B cell (primary cell): ENCODE measurements at regions not wholly inside any gene's neighbourhood (a gene's known extent, or its start where the extent isn't known, plus 50 kb on each side); places are given as distances from the start of the nearest gene placed in this dataset.

Experiments
- ATAC-seq: fragments of 200-7000 bp; cut with Tn5 transposase; one replicate; pipeline ENCODE4 v1.10.0; 2021; ENCODE audit warnings: low read depth, mild to moderate bottlenecking, moderate number of reproducible peaks, moderate library complexity
- CTCF ChIA-PET: fragments of 350-600 bp; sonication (Branson Sonifier 250); formaldehyde crosslinking; loops from one replicate; lab custom pipeline; 2021; ENCODE audit warnings: antibody characterized with exemption, inconsistent platforms; lab: Charles Lee
- POLR2A ChIA-PET: fragments of 350-600 bp; sonication (Branson Sonifier 250); formaldehyde crosslinking; loops from one replicate; lab custom pipeline; 2021; ENCODE audit warnings: antibody characterized with exemption; lab: Charles Lee
- DNase-seq: peaks from one replicate; pipeline ENCODE4 v3.0.0; 2013
- H2AFZ ChIP-seq: 2 replicates; pipeline ENCODE4 v1.6.1; 2012; ENCODE audit warnings: mild to moderate bottlenecking, low read depth, low read length; ENCODE audit not compliant: insufficient read depth, poor library complexity, severe bottlenecking
- H3K27ac ChIP-seq, 2 donors: 1 replicate in 1 of 2; 2 replicates in 1 of 2; pipeline ENCODE4 v1.5.1; 2012 to 2013; ENCODE audit warnings: low read length in 2 of 2, mild to moderate bottlenecking in 2 of 2, moderate library complexity in 1 of 2
- H3K27me3 ChIP-seq, 4 experiments: fragments of 200-600 bp in 1 of 4; sonication (generic) in 1 of 4; replicated peaks in 1 of 4; 1 replicate in 2 of 4; 2 replicates in 2 of 4; pipeline versions ENCODE4 v1.6.1 to v1.7.0; 2013 to 2016; ENCODE audit warnings: low read length in 3 of 4, mild to moderate bottlenecking in 2 of 4, mixed read lengths in 1 of 4, moderate library complexity in 1 of 4; ENCODE audit not compliant: insufficient read depth in 4 of 4, control insufficient read depth in 3 of 4; ENCODE audit errors: control extremely low read depth in 1 of 4
- H3K36me3 ChIP-seq, 2 experiments: replicated peaks in 1 of 2; 1 replicate in 1 of 2; 2 replicates in 1 of 2; pipeline versions ENCODE4 v1.6.1 to v1.7.1; 2013; ENCODE audit warnings: low read length in 1 of 2; ENCODE audit not compliant: insufficient read depth in 2 of 2, control insufficient read depth in 1 of 2; ENCODE audit errors: control extremely low read depth in 1 of 2, extremely low read depth in 1 of 2
- H3K4me1 ChIP-seq, 2 donors: fragments of 200-600 bp in 1 of 2; sonication (generic) in 1 of 2; 1 replicate in 1 of 2; 2 replicates in 1 of 2; pipeline versions ENCODE4 v1.5.1 to v1.6.1; 2013 to 2017; ENCODE audit warnings: low read length in 2 of 2; ENCODE audit not compliant: control insufficient read depth in 2 of 2, insufficient read depth in 2 of 2
- H3K4me2 ChIP-seq: replicated peaks from 2 replicates; pipeline ENCODE3; 2012; ENCODE audit warnings: mild to moderate bottlenecking, low read depth, low read length; ENCODE audit not compliant: poor library complexity, severe bottlenecking
- H3K4me3 ChIP-seq, 5 experiments: fragments of 200-600 bp in 1 of 5; sonication (generic) in 1 of 5; 1 replicate in 3 of 5; 2 replicates in 2 of 5; pipeline versions ENCODE4 v1.5.1 to v1.7.0; 2011 to 2016; ENCODE audit warnings: low read length in 4 of 5, mild to moderate bottlenecking in 4 of 5, low read depth in 2 of 5, control low read depth in 1 of 5, moderate library complexity in 1 of 5; ENCODE audit not compliant: insufficient read depth in 1 of 5; ENCODE audit errors: control extremely low read depth in 1 of 5, extremely low read depth in 1 of 5
- H3K79me2 ChIP-seq: fragments of 200-600 bp; sonication (generic); one replicate; pipeline ENCODE4 v1.6.0; 2016; ENCODE audit warnings: low read length; ENCODE audit not compliant: control insufficient read depth, insufficient read depth
- H3K9ac ChIP-seq: fragments of 200-600 bp; sonication (generic); 2 replicates; pipeline ENCODE4 v1.6.1; 2017; ENCODE audit warnings: mild to moderate bottlenecking, low read length, moderate library complexity
- H3K9me3 ChIP-seq, 3 donors: one replicate each; pipeline versions ENCODE4 v1.6.1 to v1.7.1; 2013; ENCODE audit warnings: low read length in 2 of 3; ENCODE audit not compliant: control insufficient read depth in 2 of 3, insufficient read depth in 1 of 3; ENCODE audit errors: control extremely low read depth in 1 of 3
- H4K20me1 ChIP-seq: 2 replicates; pipeline ENCODE4 v1.6.0; 2012; ENCODE audit warnings: mild to moderate bottlenecking, low read length; ENCODE audit not compliant: insufficient read depth, control insufficient read depth, poor library complexity, severe bottlenecking
- H3K27ac Mint-ChIP-seq: one replicate; pipeline ENCODE4 v1.8.0; 2021; ENCODE audit warnings: mixed read lengths
- H3K27me3 Mint-ChIP-seq: one replicate; pipeline ENCODE4 v1.8.0; 2021; ENCODE audit warnings: mixed read lengths
- H3K4me1 Mint-ChIP-seq: one replicate; pipeline ENCODE4 v1.8.0; 2021; ENCODE audit warnings: mixed read lengths
- H3K4me3 Mint-ChIP-seq: one replicate; pipeline ENCODE4 v1.8.0; 2021; ENCODE audit warnings: mixed read lengths
- H3K9me3 Mint-ChIP-seq: one replicate; pipeline ENCODE4 v1.8.0; 2022; ENCODE audit warnings: mixed read lengths; ENCODE audit not compliant: insufficient read depth
- EZH2 ChIP-seq: IDR thresholded peaks from 2 replicates; pipeline ENCODE4 v1.6.1; 2012; ENCODE audit warnings: borderline replicate concordance, low read depth, mild to moderate bottlenecking, moderate library complexity, low read length; ENCODE audit not compliant: insufficient read depth, poor library complexity, severe bottlenecking
- WGBS: methylation state at CpG from one replicate; pipeline ENCODE4 v1.1.5; 2013; ENCODE audit warnings: missing lambda C conversion rate; ENCODE audit not compliant: insufficient coverage; 5-methylcytosine and 5-hydroxymethylcytosine counted together
- intact Hi-C: fragments of 100-400 bp; cut with micrococcal nuclease; formaldehyde crosslinking; loops from one replicate; pipeline ENCODE4 v1.10.0; 2022
- TF ChIP-seq, protein P1 (sequence below): fragments of 200-600 bp; IDR thresholded peaks from one replicate; pipeline ENCODE4 v1.8.0; 2022; ENCODE audit warnings: antibody characterized with exemption, mild to moderate bottlenecking

DNA sequence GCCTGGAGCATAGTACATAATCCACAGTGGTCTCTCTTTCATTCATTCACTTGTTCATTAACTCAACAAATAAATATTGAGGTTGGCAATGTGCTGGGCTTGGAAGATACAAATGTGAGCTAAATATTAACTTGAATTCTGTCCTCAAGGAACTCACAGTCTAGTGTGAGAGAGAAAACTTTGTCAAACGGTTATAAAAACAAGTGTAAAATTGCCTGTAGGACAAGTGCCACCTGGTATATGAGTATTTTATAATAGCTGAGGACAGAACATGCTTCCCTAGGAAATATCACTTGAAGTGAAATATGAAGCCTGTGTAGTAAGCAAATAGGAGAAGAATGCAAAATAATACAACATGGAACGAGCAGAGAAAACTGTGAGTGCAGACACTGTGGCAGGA is 173.1 kb upstream of the CMC1 start:
- no peak overlapping the region for H3K4me2 ChIP-seq
- H3K9me3 ChIP-seq, result no peaks in the 10 kb centered on the region
- no peaks in the 10 kb centered on the region for H4K20me1 ChIP-seq
- H3K36me3 ChIP-seq, result no peaks in the 10 kb centered on the region
- no peak overlapping the region for H3K4me3 Mint-ChIP-seq
- H3K27me3 ChIP-seq, result no peaks in the 10 kb centered on the region
- 78% methylated on average over 1 of the region's 2 CpGs for WGBS
- no peaks in the 10 kb centered on the region for H3K4me1 Mint-ChIP-seq
- no peaks in the 10 kb centered on the region for H3K27me3 Mint-ChIP-seq
- TF ChIP-seq, protein P1, sequence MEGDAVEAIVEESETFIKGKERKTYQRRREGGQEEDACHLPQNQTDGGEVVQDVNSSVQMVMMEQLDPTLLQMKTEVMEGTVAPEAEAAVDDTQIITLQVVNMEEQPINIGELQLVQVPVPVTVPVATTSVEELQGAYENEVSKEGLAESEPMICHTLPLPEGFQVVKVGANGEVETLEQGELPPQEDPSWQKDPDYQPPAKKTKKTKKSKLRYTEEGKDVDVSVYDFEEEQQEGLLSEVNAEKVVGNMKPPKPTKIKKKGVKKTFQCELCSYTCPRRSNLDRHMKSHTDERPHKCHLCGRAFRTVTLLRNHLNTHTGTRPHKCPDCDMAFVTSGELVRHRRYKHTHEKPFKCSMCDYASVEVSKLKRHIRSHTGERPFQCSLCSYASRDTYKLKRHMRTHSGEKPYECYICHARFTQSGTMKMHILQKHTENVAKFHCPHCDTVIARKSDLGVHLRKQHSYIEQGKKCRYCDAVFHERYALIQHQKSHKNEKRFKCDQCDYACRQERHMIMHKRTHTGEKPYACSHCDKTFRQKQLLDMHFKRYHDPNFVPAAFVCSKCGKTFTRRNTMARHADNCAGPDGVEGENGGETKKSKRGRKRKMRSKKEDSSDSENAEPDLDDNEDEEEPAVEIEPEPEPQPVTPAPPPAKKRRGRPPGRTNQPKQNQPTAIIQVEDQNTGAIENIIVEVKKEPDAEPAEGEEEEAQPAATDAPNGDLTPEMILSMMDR, result no peak
- no peak for TF ChIP-seq EZH2
- CTCF ChIA-PET, result interaction anchor here (1.1 kb wide), 1 partner anchor 10 kb away, joined by 3 read pairs; no protein-coding TSS in a partner anchor
- H3K79me2 ChIP-seq, result no peaks in the 10 kb centered on the region
- H3K9me3 Mint-ChIP-seq, result peaks cover 3% of the 10 kb centered on the region
- POLR2A ChIA-PET, result no interaction called here
- no peak overlapping the region for H3K4me3 ChIP-seq
- ATAC-seq, result no peak
- H2AFZ ChIP-seq, result no peak overlapping the region
- no peak overlapping the region for H3K27ac ChIP-seq
- intact Hi-C loops, result no loop called here
- DNase-seq, result no peak
- H3K27ac Mint-ChIP-seq, result no peak overlapping the region
- H3K9ac ChIP-seq, result no peak overlapping the region
- H3K4me1 ChIP-seq, result no peaks in the 10 kb centered on the region

DNA sequence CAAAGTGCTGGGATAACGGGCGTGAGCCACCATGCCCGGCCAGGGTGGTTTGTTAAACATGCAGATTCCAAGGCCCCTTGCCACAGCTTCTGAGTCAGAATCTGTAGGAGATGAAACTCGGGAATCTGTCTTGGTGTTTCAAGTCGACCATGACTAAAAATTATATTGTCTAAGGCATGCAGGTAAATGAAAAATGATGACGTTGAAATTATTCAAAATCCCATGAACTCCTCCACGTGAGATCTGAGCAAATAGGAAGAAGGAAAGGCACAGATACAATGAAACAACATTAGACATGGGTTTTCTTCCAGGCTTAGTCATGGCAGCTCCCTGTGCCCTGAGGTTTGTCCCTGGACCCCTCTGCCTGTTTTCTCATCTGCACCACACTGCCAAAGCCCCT is 172.0 kb upstream of the CMC1 start:
- CTCF ChIA-PET, result interaction anchor here (1.1 kb wide), 1 partner anchor 9 kb away, joined by 3 read pairs; no protein-coding TSS in a partner anchor
- peaks cover 3% of the 10 kb centered on the region for H3K9me3 Mint-ChIP-seq
- H3K4me3 Mint-ChIP-seq, result no peak overlapping the region
- POLR2A ChIA-PET, result no interaction called here
- Histone ChIP-seq H3K4me1 (no peaks in the 10 kb centered on the region), H3K27ac (no peak overlapping the region), H3K79me2 (no peaks in the 10 kb centered on the region), H3K9me3 (no peaks in the 10 kb centered on the region), H3K27me3 (no peaks in the 10 kb centered on the region), H3K4me2 (no peak overlapping the region), H3K36me3 (no peaks in the 10 kb centered on the region), H2AFZ (no peak overlapping the region), H4K20me1 (no peaks in the 10 kb centered on the region), H3K4me3 (no peak overlapping the region), H3K9ac (no peak overlapping the region)
- H3K4me1 Mint-ChIP-seq, result no peaks in the 10 kb centered on the region
- H3K27me3 Mint-ChIP-seq, result no peaks in the 10 kb centered on the region
- 92% methylated on average over 4 of the region's 7 CpGs for WGBS
- no peak for ATAC-seq
- no peak overlapping the region for H3K27ac Mint-ChIP-seq
- intact Hi-C loops, result no loop called here
- TF ChIP-seq EZH2, result no peak
- TF ChIP-seq, protein P1, result no peak
- DNase-seq, result no peak
